ENCODE measurements at regions not wholly inside any gene's neighbourhood (a gene's known extent, or its start where the extent isn't known, plus 50 kb on each side); places are given as distances from the start of the nearest gene placed in this dataset.

DNA sequence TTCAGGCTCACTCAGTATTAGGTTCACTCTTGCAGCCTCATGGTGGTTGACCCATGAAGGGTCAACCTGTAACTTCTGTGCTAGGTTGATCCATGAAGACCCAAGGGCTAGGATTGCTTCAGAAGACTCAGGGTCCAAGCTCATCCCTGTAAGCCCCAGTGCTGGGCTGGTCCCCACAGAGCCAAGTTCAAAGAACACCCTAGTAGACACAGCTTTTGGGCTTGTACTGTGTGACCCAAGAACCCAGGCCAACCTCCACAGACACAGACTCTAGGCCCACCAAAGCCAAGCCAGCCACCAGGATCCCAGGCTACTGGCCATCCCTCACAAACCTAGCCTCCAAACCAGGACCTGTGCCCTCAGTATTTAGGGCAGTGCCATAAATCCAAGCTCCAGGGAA is 1020.6 kb downstream of the SLC16A7 start:
- no peak for DNase-seq (ENCODE audit: low spot score)
- TF ChIP-seq RAD21 (IDR thresholded peaks at IDR 0.05): no peak
- no peak for TF ChIP-seq REST (IDR thresholded peaks at IDR 0.05)
- TF ChIP-seq HNF4A (conservative IDR thresholded peaks at IDR 0.05): no peak
- TF ChIP-seq FOXA1 (IDR thresholded peaks at IDR 0.05): no peak
- no peak for TF ChIP-seq TAF1 (conservative IDR thresholded peaks at IDR 0.05)
- no peak for TF ChIP-seq HNF4G (IDR thresholded peaks at IDR 0.05)
- TF ChIP-seq, protein P1, sequence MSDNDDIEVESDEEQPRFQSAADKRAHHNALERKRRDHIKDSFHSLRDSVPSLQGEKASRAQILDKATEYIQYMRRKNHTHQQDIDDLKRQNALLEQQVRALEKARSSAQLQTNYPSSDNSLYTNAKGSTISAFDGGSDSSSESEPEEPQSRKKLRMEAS (IDR thresholded peaks at IDR 0.05): no peak
- TF ChIP-seq RXRA (IDR thresholded peaks at IDR 0.05): no peak
- no peak for TF ChIP-seq YY1 (IDR thresholded peaks at IDR 0.05)
- no peak for TF ChIP-seq NR2F2 (IDR thresholded peaks at IDR 0.05)
- no peak for TF ChIP-seq SP1 (IDR thresholded peaks at IDR 0.05)
- TF ChIP-seq FOXA2 (IDR thresholded peaks at IDR 0.05): no peak
- TF ChIP-seq ZBTB33 (IDR thresholded peaks at IDR 0.05): no peak
- Histone ChIP-seq H3K36me3 (ENCODE audit: control insufficient read depth in 4 of 4, insufficient read depth in 3 of 4, low read depth in 1 of 4, low read length in 3 of 4) (no peaks in the 10 kb centered on the region), H3K27me3 (ENCODE audit: control insufficient read depth in 4 of 4, insufficient read depth in 4 of 4, low read length in 3 of 4) (no peaks in the 10 kb centered on the region), H3K4me1 (ENCODE audit: control insufficient read depth in 4 of 4, insufficient read depth in 4 of 4, low read length in 3 of 4) (no peaks in the 10 kb centered on the region), H3K27ac (ENCODE audit: low read depth in 1 of 2, low read length in 2 of 2) (no peak overlapping the region), H3K4me3 (ENCODE audit: low read depth in 1 of 3, low read length in 3 of 3) (no peak overlapping the region), H3K9ac (ENCODE audit: low read depth in 1 of 2, low read length in 2 of 2) (no peak overlapping the region), H3K9me3 (ENCODE audit: control insufficient read depth in 4 of 4, low read length in 3 of 4) (peaks cover 0 to 4% (median 0%) of the 10 kb centered on the region in 4 donors)

DNA sequence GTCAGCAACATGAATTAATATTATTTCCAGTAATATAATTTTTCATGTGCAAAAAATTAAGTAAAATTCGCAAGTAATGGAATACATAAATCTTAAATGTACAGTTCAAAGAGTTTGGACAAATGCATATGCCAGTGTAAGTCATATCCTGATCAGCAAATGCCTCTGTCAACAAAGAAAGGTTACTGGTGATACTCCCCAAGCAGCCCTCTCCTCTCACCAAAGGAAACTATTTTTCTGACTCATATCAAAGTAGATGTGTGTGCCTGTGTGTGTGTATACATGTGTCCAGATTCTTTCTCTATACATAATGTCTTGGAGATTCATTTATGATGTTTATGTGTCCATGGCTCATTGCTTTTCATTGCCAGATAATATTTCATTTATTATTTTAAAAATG is 1035.0 kb downstream of the SLC16A7 start:
- no peak for DNase-seq (ENCODE audit: low spot score)
- no peak for TF ChIP-seq REST (IDR thresholded peaks at IDR 0.05)
- TF ChIP-seq, protein P2, sequence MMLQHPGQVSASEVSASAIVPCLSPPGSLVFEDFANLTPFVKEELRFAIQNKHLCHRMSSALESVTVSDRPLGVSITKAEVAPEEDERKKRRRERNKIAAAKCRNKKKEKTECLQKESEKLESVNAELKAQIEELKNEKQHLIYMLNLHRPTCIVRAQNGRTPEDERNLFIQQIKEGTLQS (IDR thresholded peaks at IDR 0.05): no peak
- no peak for TF ChIP-seq HNF4G (IDR thresholded peaks at IDR 0.05)
- TF ChIP-seq YY1 (IDR thresholded peaks at IDR 0.05): no peak
- no peak for TF ChIP-seq EGR1 (IDR thresholded peaks at IDR 0.05; ENCODE audit: low read depth in 2 of 2)
- Histone ChIP-seq H3K4me1 (ENCODE audit: control insufficient read depth in 4 of 4, insufficient read depth in 4 of 4, low read length in 3 of 4) (no peaks in the 10 kb centered on the region), H3K4me3 (ENCODE audit: low read depth in 1 of 3, low read length in 3 of 3) (no peak overlapping the region), H3K9ac (ENCODE audit: low read depth in 1 of 2, low read length in 2 of 2) (no peak overlapping the region), H3K27ac (ENCODE audit: low read depth in 1 of 2, low read length in 2 of 2) (no peak overlapping the region), H3K36me3 (ENCODE audit: control insufficient read depth in 4 of 4, insufficient read depth in 3 of 4, low read depth in 1 of 4, low read length in 3 of 4) (no peaks in the 10 kb centered on the region), H3K27me3 (ENCODE audit: control insufficient read depth in 4 of 4, insufficient read depth in 4 of 4, low read length in 3 of 4) (no peaks in the 10 kb centered on the region), H3K9me3 (ENCODE audit: control insufficient read depth in 4 of 4, low read length in 3 of 4) (no peaks in the 10 kb centered on the region)
- WGBS: 42% methylated on average over 1 of the region's 1 CpG
